RWPE2 (cell line): ENCODE measurements at regions not wholly inside any gene's neighbourhood (a gene's known extent, or its start where the extent isn't known, plus 50 kb on each side); places are given as distances from the start of the nearest gene placed in this dataset.

Experiments used
- ATAC-seq: fragments of 200-7000 bp; cut with Tn5 transposase; 3 replicates; pipeline ENCODE4 v1.9.1; 2021; ENCODE audit warnings: low read depth
- DNase-seq: peaks from one replicate; pipeline ENCODE4 v3.0.0-alpha.2; 2020; ENCODE audit warnings: low spot score
- H3K27ac ChIP-seq: fragments of 450-650 bp; 2 replicates; pipeline ENCODE4 v1.5.1; 2017; ENCODE audit warnings: mild to moderate bottlenecking; ENCODE audit not compliant: poor library complexity, severe bottlenecking
- H3K27me3 ChIP-seq: fragments of 250-450 bp; sonication (Bioruptor Pico); 2 replicates; pipeline ENCODE4 v1.5.1; 2021; ENCODE audit warnings: mild to moderate bottlenecking, moderate library complexity; ENCODE audit not compliant: insufficient read depth, poor library complexity, severe bottlenecking
- H3K36me3 ChIP-seq: fragments of 250-450 bp; sonication (Bioruptor Pico); 2 replicates; pipeline ENCODE4 v1.5.1; 2020; ENCODE audit warnings: low read depth, mild to moderate bottlenecking, moderate library complexity
- H3K4me1 ChIP-seq: fragments of 250-450 bp; sonication (Bioruptor Pico); 2 replicates; pipeline ENCODE4 v1.5.1; 2021; ENCODE audit warnings: mild to moderate bottlenecking, moderate library complexity; ENCODE audit not compliant: insufficient read depth, poor library complexity, severe bottlenecking
- H3K4me3 ChIP-seq: fragments of 250-450 bp; sonication (Bioruptor Pico); 2 replicates; pipeline ENCODE4 v1.5.1; 2021; ENCODE audit warnings: mild to moderate bottlenecking, moderate library complexity; ENCODE audit not compliant: severe bottlenecking
- H3K9me3 ChIP-seq: fragments of 250-450 bp; sonication (Bioruptor Pico); 2 replicates; pipeline ENCODE4 v1.5.1; 2021; ENCODE audit warnings: mild to moderate bottlenecking, moderate library complexity; ENCODE audit not compliant: severe bottlenecking
- TF ChIP-seq, protein P1 (sequence below): fragments of 450-650 bp; IDR thresholded peaks from one replicate; pipeline ENCODE4 v1.5.1; 2017; ENCODE audit warnings: mild to moderate bottlenecking, moderate library complexity; ENCODE audit not compliant: poor library complexity, severe bottlenecking

DNA sequence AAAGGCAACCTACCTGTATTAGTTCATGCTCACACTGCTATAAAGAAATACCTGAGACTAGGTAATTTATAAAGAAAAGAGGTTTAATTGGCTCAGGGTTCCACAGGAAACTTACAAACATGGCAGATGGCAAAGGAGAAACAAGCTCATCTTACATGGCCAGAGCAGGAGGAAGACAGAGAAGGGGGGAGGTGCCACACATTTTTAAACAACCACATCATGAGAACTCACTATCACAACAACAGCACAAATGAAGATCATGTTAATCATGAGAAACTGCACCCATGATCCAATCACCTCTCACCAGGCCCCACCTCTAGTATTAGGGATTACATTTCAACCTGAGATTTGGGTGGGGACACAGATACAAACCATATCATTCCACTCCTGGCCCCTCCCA is 90.6 kb upstream of the KCTD3 start:
- DNase-seq, result no peak

DNA sequence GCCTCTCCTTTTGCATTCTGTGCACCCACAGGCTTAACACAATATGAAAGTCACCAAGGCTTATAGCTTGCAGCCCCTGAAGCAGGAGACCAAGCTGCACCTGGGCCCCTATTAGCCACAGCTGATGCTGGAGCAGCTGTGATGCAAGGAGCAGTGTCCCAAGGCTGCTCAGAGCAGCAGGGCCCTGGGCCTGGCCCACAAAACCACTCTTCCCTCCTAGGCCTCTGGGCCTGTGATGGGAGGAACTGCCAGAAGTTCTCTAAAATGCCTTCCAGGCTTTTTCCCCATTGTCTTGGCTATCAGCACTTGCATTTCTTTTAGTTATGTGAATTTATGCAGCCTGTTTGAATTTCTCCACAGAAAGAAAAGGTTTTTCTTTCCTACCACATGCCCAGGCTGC is 89.5 kb upstream of the KCTD3 start:
- Histone ChIP-seq H3K27me3 (no peaks in the 10 kb centered on the region), H3K4me1 (peaks cover 21% of the 10 kb centered on the region), H3K27ac (peak overlapping the region; percentile 95), H3K36me3 (no peaks in the 10 kb centered on the region), H3K9me3 (peaks cover 3% of the 10 kb centered on the region), H3K4me3 (no peak overlapping the region)
- TF ChIP-seq, protein P1, sequence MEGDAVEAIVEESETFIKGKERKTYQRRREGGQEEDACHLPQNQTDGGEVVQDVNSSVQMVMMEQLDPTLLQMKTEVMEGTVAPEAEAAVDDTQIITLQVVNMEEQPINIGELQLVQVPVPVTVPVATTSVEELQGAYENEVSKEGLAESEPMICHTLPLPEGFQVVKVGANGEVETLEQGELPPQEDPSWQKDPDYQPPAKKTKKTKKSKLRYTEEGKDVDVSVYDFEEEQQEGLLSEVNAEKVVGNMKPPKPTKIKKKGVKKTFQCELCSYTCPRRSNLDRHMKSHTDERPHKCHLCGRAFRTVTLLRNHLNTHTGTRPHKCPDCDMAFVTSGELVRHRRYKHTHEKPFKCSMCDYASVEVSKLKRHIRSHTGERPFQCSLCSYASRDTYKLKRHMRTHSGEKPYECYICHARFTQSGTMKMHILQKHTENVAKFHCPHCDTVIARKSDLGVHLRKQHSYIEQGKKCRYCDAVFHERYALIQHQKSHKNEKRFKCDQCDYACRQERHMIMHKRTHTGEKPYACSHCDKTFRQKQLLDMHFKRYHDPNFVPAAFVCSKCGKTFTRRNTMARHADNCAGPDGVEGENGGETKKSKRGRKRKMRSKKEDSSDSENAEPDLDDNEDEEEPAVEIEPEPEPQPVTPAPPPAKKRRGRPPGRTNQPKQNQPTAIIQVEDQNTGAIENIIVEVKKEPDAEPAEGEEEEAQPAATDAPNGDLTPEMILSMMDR, result no peak
- no peak for DNase-seq
- ATAC-seq, result no peak

More for the DNA sequence above, 90.6 kb upstream of the KCTD3 start:
- H3K27me3 ChIP-seq, result no peaks in the 10 kb centered on the region
- peaks cover 21% of the 10 kb centered on the region for H3K4me1 ChIP-seq
- TF ChIP-seq, protein P1, result no peak
- H3K9me3 ChIP-seq, result peaks cover 3% of the 10 kb centered on the region
- peak overlapping the region; percentile 95 for H3K27ac ChIP-seq
- H3K36me3 ChIP-seq, result no peaks in the 10 kb centered on the region
- no peak for ATAC-seq
- H3K4me3 ChIP-seq, result no peak overlapping the region

DNA sequence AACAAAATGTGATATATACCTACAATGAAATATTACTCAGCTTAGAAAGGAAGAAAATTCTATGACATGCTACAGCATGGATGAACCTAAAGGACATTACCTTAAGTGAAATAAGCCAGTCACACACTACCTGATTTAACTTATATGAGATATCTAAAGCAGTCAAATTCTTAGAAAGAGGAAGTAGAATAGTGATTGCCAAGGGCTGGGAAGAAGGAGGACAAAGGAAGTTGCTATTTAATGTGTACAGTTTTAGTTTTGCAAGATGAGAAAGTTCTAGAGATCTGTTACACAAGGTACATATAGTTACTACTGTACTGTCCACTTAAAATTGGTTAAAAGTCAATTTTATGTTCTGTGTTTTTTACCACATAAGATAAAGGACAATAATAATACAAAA is 87.5 kb upstream of the KCTD3 start:
- Histone ChIP-seq H3K9me3 (peaks cover 3% of the 10 kb centered on the region), H3K27me3 (no peaks in the 10 kb centered on the region), H3K27ac (no peak overlapping the region), H3K4me3 (no peak overlapping the region), H3K36me3 (no peaks in the 10 kb centered on the region), H3K4me1 (peaks cover 21% of the 10 kb centered on the region)
- DNase-seq (no peak), ATAC-seq (no peak)
- TF ChIP-seq, protein P1, result no peak

DNA sequence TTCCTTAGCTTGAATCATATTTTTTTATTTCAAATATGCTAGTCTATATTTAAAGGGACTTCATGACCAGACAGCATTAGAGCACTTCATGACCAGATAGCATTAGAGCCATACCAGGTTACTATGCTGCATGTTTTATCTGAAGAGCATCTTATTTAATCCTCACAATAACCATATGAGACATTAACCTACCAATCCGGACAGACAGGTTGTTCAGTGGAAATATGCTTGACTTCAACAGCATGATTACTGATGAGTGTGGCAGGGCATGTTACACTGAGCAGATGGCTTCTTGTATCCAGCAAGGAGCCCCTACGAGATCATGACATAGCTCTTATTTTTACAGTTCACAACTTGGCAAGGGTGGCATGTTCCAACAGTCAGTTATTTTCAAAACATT is 85.0 kb upstream of the KCTD3 start:
- peaks cover under 1% of the 10 kb centered on the region for H3K4me1 ChIP-seq
- ATAC-seq (no peak), DNase-seq (no peak)
- H3K27me3 ChIP-seq, result no peaks in the 10 kb centered on the region
- no peak overlapping the region for H3K27ac ChIP-seq
- H3K36me3 ChIP-seq, result no peaks in the 10 kb centered on the region
- H3K4me3 ChIP-seq, result no peak overlapping the region
- H3K9me3 ChIP-seq, result no peaks in the 10 kb centered on the region
- TF ChIP-seq, protein P1, result no peak

DNA sequence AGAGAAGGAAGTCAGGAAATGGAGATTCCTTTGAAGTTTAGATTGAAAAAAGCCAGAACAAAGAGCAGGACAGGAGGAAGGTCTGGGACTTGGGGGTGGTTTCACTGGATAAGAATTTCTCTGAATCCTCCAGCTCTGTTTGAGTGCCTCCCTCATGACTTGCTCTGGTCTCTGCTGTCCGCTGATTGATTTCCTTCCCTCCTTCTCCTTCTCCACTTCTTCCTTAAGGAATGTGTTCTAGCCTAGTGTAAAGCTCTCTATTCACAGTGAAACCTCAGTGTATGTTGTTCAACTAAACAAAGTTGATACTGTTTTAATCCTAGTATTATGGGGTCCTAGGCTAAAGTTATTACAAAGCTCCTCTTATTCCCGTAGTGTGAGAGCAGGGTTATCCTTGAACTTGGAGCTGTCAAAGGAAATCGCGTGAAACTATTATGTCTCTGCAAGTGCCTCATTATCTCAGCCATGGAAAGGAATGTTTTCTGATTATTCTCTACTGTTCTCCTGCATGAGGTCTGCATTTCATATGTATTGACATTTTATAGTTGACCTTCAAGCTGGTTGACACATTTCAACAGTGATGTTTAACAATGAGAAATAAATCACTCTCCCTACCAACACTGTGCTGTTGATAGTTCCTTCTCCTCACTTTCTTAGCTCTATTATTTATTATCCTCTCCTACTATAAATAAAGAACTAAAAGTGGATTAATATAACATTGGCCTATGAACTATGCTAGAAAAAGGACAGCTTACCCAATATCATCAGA is 82.7 kb upstream of the KCTD3 start:
- Histone ChIP-seq H3K9me3 (no peaks in the 10 kb centered on the region), H3K4me1 (no peaks in the 10 kb centered on the region), H3K4me3 (no peak overlapping the region), H3K27me3 (no peaks in the 10 kb centered on the region), H3K27ac (no peak overlapping the region), H3K36me3 (no peaks in the 10 kb centered on the region)
- DNase-seq (no peak), ATAC-seq (no peak)
- TF ChIP-seq, protein P1, result no peak
